ENCODE measurements at regions not wholly inside any gene's neighbourhood (a gene's known extent, or its start where the extent isn't known, plus 50 kb on each side); places are given as distances from the start of the nearest gene placed in this dataset.
"Not testable (repeated sequence)": the region's sequence is repeated elsewhere in the genome, so short reads cannot be mapped to it uniquely, and the experiment has no call there.

DNA sequence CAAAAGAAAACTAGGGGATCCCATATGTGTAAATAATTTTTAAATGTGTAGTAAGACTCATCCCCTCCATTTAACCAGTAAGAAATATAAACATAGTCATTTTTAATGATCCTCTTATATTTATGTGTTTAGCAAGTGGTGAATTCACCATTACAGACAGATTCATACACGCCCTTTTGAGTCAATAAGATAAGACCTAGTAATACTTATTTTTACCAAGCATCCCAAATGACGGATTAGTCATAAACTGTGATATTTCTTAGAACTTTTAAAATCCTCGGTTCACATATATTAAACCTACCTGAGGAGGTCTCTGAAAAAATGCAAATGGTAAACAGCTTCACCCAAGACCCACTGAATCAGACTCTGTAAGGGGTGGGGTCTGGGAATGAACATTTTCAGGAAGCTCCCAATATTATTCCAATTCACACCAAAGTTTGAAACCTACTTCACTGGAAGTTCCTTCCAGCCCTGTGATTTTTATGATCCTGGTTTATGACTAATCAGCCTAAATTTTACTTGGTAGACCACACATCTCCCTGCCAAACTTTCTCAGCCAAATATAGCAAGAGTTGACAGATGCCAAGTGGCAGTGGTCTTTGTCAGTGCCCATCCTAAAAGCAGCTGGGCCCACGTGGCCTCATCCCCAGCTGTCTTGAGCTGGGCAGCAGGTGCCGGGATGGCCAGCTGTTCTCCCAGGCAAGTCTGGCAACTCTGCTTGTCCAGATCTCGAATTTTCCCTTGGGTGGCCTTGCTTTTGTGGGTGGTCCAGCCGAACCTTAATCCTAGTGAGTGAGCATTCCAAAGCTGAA lies 559.0 kb upstream of the RGMB start:
- DNase-seq (ENCODE audit: extremely low spot score), result no peak
- no peaks in the 10 kb centered on the region for H3K36me3 ChIP-seq

GRCh38 chr5:98217138-98217537 lies 556.3 kb upstream of the RGMB start:
- no peaks in the 10 kb centered on the region for H3K27me3 ChIP-seq
- intact Hi-C loops (cut with DNase I), result no loop called here
- WGBS, result 71% methylated on average over 1 of the region's 1 CpG
- TF ChIP-seq POLR2AphosphoS5 (IDR thresholded peaks at IDR 0.05), result no peak
- no peak for TF ChIP-seq POLR2A (IDR thresholded peaks at IDR 0.05; ENCODE audit: low read depth)
- TF ChIP-seq EP300 (IDR thresholded peaks at IDR 0.05), result no peak
- TF ChIP-seq CTCF (IDR thresholded peaks at IDR 0.05), result no peak
- no peaks in the 10 kb centered on the region for H3K36me3 ChIP-seq
- H3K27ac ChIP-seq (replicated peaks in 1 of 4), result no peak overlapping the region
- no peaks in the 10 kb centered on the region for H3K9me3 ChIP-seq
- H3K4me3 ChIP-seq, result no peak overlapping the region
- no peaks in the 10 kb centered on the region for H3K4me1 ChIP-seq
- DNase-seq (ENCODE audit: extremely low spot score), result no peak

More for the DNA sequence above, 559.0 kb upstream of the RGMB start:
- H3K27ac ChIP-seq (replicated peaks in 1 of 4), result no peak overlapping the region
- no peaks in the 10 kb centered on the region for H3K4me1 ChIP-seq
- H3K4me3 ChIP-seq, result no peak overlapping the region
- intact Hi-C loops (cut with DNase I), result no loop called here
- 76% methylated on average over 6 of the region's 7 CpGs for whole genome bisulfite sequencing
- TF ChIP-seq POLR2A (IDR thresholded peaks at IDR 0.05; ENCODE audit: low read depth), result no peak
- TF ChIP-seq POLR2AphosphoS5 (IDR thresholded peaks at IDR 0.05), result no peak
- TF ChIP-seq CTCF (IDR thresholded peaks at IDR 0.05), result no peak
- no peak for TF ChIP-seq EP300 (IDR thresholded peaks at IDR 0.05)
- H3K27me3 ChIP-seq, result no peaks in the 10 kb centered on the region
- no peaks in the 10 kb centered on the region for H3K9me3 ChIP-seq

GRCh38 chr5:98218838-98219237 lies 554.6 kb upstream of the RGMB start:
- no peak overlapping the region for H3K27ac ChIP-seq (replicated peaks in 1 of 4)
- no peak for TF ChIP-seq POLR2A (IDR thresholded peaks at IDR 0.05; ENCODE audit: low read depth)
- no peak for TF ChIP-seq POLR2AphosphoS5 (IDR thresholded peaks at IDR 0.05)
- no peak for TF ChIP-seq CTCF (IDR thresholded peaks at IDR 0.05)
- TF ChIP-seq EP300 (IDR thresholded peaks at IDR 0.05), result no peak
- DNase-seq (ENCODE audit: extremely low spot score), result no peak
- H3K27me3 ChIP-seq, result no peaks in the 10 kb centered on the region
- H3K36me3 ChIP-seq, result no peaks in the 10 kb centered on the region
- no peaks in the 10 kb centered on the region for H3K9me3 ChIP-seq
- WGBS, result 87% methylated on average over 2 of the region's 2 CpGs
- no peaks in the 10 kb centered on the region for H3K4me1 ChIP-seq
- no peak overlapping the region for H3K4me3 ChIP-seq
- intact Hi-C loops (cut with DNase I), result no loop called here

GRCh38 chr5:98227489-98227888 lies 546.0 kb upstream of the RGMB start:
- H3K27ac ChIP-seq (replicated peaks in 1 of 4), result no peak overlapping the region
- TF ChIP-seq EP300 (IDR thresholded peaks at IDR 0.05) (no peak), CTCF (IDR thresholded peaks at IDR 0.05) (no peak), POLR2AphosphoS5 (IDR thresholded peaks at IDR 0.05) (no peak), POLR2A (IDR thresholded peaks at IDR 0.05; ENCODE audit: low read depth) (no peak)
- no peaks in the 10 kb centered on the region for H3K27me3 ChIP-seq
- no peaks in the 10 kb centered on the region for H3K4me1 ChIP-seq
- H3K4me3 ChIP-seq, result no peak overlapping the region
- H3K9me3 ChIP-seq, result peaks cover 0 to 29% (median 18%) of the 10 kb centered on the region in 4 donors
- no peak for DNase-seq (ENCODE audit: extremely low spot score)
- no peaks in the 10 kb centered on the region for H3K36me3 ChIP-seq
- intact Hi-C loops (cut with DNase I), result no loop called here

DNA sequence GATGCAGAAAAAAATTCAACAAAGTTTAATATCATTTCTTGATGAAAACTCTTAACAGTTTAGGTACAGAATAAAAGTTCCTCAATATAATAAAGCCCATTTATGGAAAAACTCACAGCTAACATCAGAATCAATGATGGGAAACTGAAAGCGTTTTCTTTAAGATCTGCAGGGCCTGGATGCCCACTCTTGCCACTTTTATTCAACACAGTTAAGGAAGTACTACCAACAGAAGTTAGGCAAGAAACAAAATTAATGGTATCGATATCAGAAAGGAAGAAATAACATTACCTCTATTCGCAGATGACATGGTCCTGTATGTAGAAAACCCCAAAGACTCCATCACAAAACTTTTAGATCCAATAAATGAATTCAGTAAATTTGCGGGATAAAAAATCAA lies 542.4 kb upstream of the RGMB start:
- no peak for TF ChIP-seq POLR2A (IDR thresholded peaks at IDR 0.05; ENCODE audit: low read depth)
- no peak for TF ChIP-seq CTCF (IDR thresholded peaks at IDR 0.05)
- no peak for TF ChIP-seq EP300 (IDR thresholded peaks at IDR 0.05)
- TF ChIP-seq POLR2AphosphoS5 (IDR thresholded peaks at IDR 0.05), result no peak
- Histone ChIP-seq H3K27me3 (no peaks in the 10 kb centered on the region), H3K4me1 (no peaks in the 10 kb centered on the region), H3K36me3 (no peaks in the 10 kb centered on the region), H3K4me3 (no peak overlapping the region), H3K9me3 (peaks cover 0 to 44% (median 26%) of the 10 kb centered on the region in 4 donors), H3K27ac (replicated peaks in 1 of 4) (no peak overlapping the region)
- intact Hi-C loops (cut with DNase I), result no loop called here
- 74% methylated on average over 4 of the region's 4 CpGs for WGBS
- no peak for DNase-seq (ENCODE audit: extremely low spot score)

DNA sequence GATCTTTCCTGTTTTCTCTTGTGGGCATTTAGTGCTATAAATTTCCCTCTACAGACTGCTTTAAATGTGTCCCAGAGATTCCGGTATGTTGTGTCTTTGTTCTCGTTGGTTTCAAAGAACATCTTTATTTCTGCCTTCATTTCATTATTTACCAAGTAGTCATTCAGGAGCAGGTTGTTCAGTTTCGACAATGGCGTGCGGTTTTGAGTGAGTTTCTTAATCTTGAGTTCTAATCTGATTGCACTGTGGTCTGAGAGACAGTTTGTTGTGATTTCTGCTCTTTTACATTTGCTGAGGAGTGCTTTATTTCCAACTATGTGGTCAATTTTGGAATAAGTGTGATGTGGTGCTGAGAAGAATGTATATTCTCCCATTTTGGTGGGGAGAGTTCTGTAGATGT lies 535.7 kb upstream of the RGMB start:
- H3K36me3 ChIP-seq; DNase-seq (ENCODE audit: extremely low spot score); H3K4me3 ChIP-seq; H3K27ac ChIP-seq (replicated peaks in 1 of 4); H3K27me3 ChIP-seq; intact Hi-C loops (cut with DNase I); H3K4me1 ChIP-seq: not testable (repeated sequence)
- peaks cover 0 to 21% (median 13%) of the 10 kb centered on the region in 4 donors for H3K9me3 ChIP-seq
- 95% methylated on average over 5 of the region's 5 CpGs for WGBS
